A549 (cell line): ENCODE measurements at regions not wholly inside any gene's neighbourhood (a gene's known extent, or its start where the extent isn't known, plus 50 kb on each side); places are given as distances from the start of the nearest gene placed in this dataset.

Source experiments
- ATAC-seq, 2 experiments: fragments of 200-7000 bp in 1 of 2; fragments of >200 bp in 1 of 2; cut with Nextera tagmentation in 1 of 2; cut with Tn5 transposase in 1 of 2; 3 replicates each; pipeline versions ENCODE4 v1.8.0 to v1.9.1; 2018 to 2020; ENCODE audit warnings: mild to moderate bottlenecking in 1 of 2, moderate library complexity in 1 of 2
- CTCF ChIA-PET: fragments of 300-600 bp; sonication (Branson Sonifier 250); formaldehyde crosslinking; extraction: SDS; loops from one replicate; lab custom pipeline; 2021; ENCODE audit warnings: antibody characterized with exemption, inconsistent platforms; lab: Yijun Ruan, JAX
- POLR2A ChIA-PET: fragments of 350-600 bp; formaldehyde crosslinking; extraction: SDS; loops from one replicate; lab custom pipeline; 2021; ENCODE audit warnings: antibody characterized with exemption, inconsistent platforms; lab: Yijun Ruan, JAX
- DNase-seq, 2 experiments: peaks; one replicate each; pipeline versions ENCODE4 v3.0.0 to v3.0.0-alpha.2; 2011 to 2016; ENCODE audit warnings: low read depth in 1 of 2, low spot score in 1 of 2
- FAIRE-seq: peaks from 2 replicates; lab custom pipeline; 2011; peaks lifted over from hg19 to GRCh38; lab: Jason Lieb, UNC
- H3K27ac ChIP-seq, 2 experiments: fragments of >200 bp; sonication (Bioruptor Twin); formaldehyde crosslinking; 3 replicates each; pipeline ENCODE4 v1.5.1; 2016 to 2017
- H3K4me1 ChIP-seq: fragments of >200 bp; sonication (Bioruptor Twin); formaldehyde crosslinking; 3 replicates; pipeline ENCODE4 v1.6.1; 2016
- H3K4me2 ChIP-seq: fragments of >200 bp; sonication (Bioruptor Twin); formaldehyde crosslinking; 3 replicates; pipeline ENCODE4 v1.6.1; 2016
- H3K4me3 ChIP-seq: fragments of >200 bp; sonication (Bioruptor Twin); formaldehyde crosslinking; 3 replicates; pipeline ENCODE4 v1.5.1; 2016
- H3K9me3 ChIP-seq: fragments of >200 bp; sonication (Bioruptor Twin); formaldehyde crosslinking; 3 replicates; pipeline ENCODE4 v1.6.1; 2016
- ATOH8 ChIP-seq: fragments of 250-450 bp; sonication (Bioruptor Pico); IDR thresholded peaks from 2 replicates; pipeline ENCODE4 v1.5.0; 2020; ENCODE audit warnings: low read depth, mild to moderate bottlenecking, moderate library complexity
- CEBPB ChIP-seq, 2 experiments: fragments of >200 bp in 1 of 2; sonication (Bioruptor Twin) in 1 of 2; formaldehyde crosslinking in 1 of 2; IDR thresholded peaks; 2 replicates each; pipeline ENCODE4 v1.6.1; 2012 to 2016
- CHD4 ChIP-seq: fragments of 200-600 bp; sonication (generic); IDR thresholded peaks from 2 replicates; pipeline ENCODE4 v1.6.1; 2016; ENCODE audit warnings: antibody characterized with exemption, mild to moderate bottlenecking, borderline replicate concordance
- GATA3 ChIP-seq: IDR thresholded peaks from 2 replicates; pipeline ENCODE4 v1.6.1; 2012; ENCODE audit warnings: borderline replicate concordance
- HDAC2 ChIP-seq: fragments of 200-600 bp; sonication (generic); IDR thresholded peaks from 2 replicates; pipeline ENCODE4 v1.6.1; 2016
- HEYL ChIP-seq: fragments of 250-450 bp; sonication (Bioruptor Pico); IDR thresholded peaks from 2 replicates; pipeline ENCODE4 v1.8.0; 2021; ENCODE audit warnings: mild to moderate bottlenecking, moderate library complexity
- HOXB13 ChIP-seq: fragments of 250-450 bp; sonication (Bioruptor Pico); IDR thresholded peaks from 2 replicates; pipeline ENCODE4 v1.5.0; 2020; ENCODE audit warnings: low read depth, mild to moderate bottlenecking, moderate library complexity
- JUN ChIP-seq, 2 experiments: fragments of >200 bp; sonication (Bioruptor Twin); formaldehyde crosslinking; IDR thresholded peaks; 2 replicates in 1 of 2; 3 replicates in 1 of 2; pipeline ENCODE4 v1.6.1; 2016 to 2017
- JUNB ChIP-seq: fragments of >200 bp; sonication (Bioruptor Twin); formaldehyde crosslinking; IDR thresholded peaks from 2 replicates; pipeline ENCODE4 v1.6.1; 2016
- MAFK ChIP-seq: fragments of 450-650 bp; IDR thresholded peaks from 2 replicates; pipeline ENCODE4 v1.6.1; 2014; ENCODE audit not compliant: partially characterized antibody
- MAX ChIP-seq: IDR thresholded peaks from 2 replicates; pipeline ENCODE4 v1.6.1; 2012
- MAZ ChIP-seq: fragments of 150-350 bp; IDR thresholded peaks from 2 replicates; pipeline ENCODE4 v1.6.1; 2014; ENCODE audit warnings: antibody characterized with exemption, low read depth, low read length, borderline replicate concordance
- NFE2L2 ChIP-seq: fragments of 150-350 bp; conservative IDR thresholded peaks from 2 replicates; pipeline ENCODE4 v1.6.1; 2014; ENCODE audit warnings: low read length
- POLR2A ChIP-seq: IDR thresholded peaks from 2 replicates; pipeline ENCODE4 v1.6.1; 2012; ENCODE audit warnings: mild to moderate bottlenecking, low read length
- POLR2AphosphoS2 ChIP-seq: conservative IDR thresholded peaks from 2 replicates; pipeline ENCODE4 v1.6.1; 2012; ENCODE audit warnings: low read length, improper control_type of control experiment, inconsistent platforms
- REST ChIP-seq: fragments of 200-600 bp; sonication (generic); IDR thresholded peaks from 2 replicates; pipeline ENCODE4 v1.6.1; 2016; ENCODE audit warnings: antibody characterized with exemption, mild to moderate bottlenecking, moderate library complexity
- RFX5 ChIP-seq: fragments of 450-650 bp; IDR thresholded peaks from 2 replicates; pipeline ENCODE4 v1.7.1; 2014; ENCODE audit warnings: antibody characterized with exemption, mild to moderate bottlenecking, moderate library complexity
- TFCP2L1 ChIP-seq: fragments of 250-450 bp; sonication (Bioruptor Pico); IDR thresholded peaks from 2 replicates; pipeline ENCODE4 v1.5.0; 2021; ENCODE audit warnings: mild to moderate bottlenecking
- TP53 ChIP-seq: fragments of 250-450 bp; sonication (Bioruptor Pico); IDR thresholded peaks from 2 replicates; pipeline ENCODE4 v1.5.0; 2021; ENCODE audit warnings: mild to moderate bottlenecking, moderate library complexity
- ZC3H11A ChIP-seq: fragments of 450-650 bp; IDR thresholded peaks from 2 replicates; pipeline ENCODE4 v1.6.1; 2014; ENCODE audit warnings: antibody characterized with exemption, mild to moderate bottlenecking
- WGBS: methylation state at CpG from one replicate; pipeline ENCODE4 v1.1.6; 2017; ENCODE audit errors: missing lambda C conversion rate; 5-methylcytosine and 5-hydroxymethylcytosine counted together
- TF ChIP-seq, protein P1 (sequence below): fragments of 450-650 bp; IDR thresholded peaks from 2 replicates; pipeline ENCODE4 v1.6.1; 2014; ENCODE audit warnings: antibody characterized with exemption
- TF ChIP-seq, protein P2 (sequence below): fragments of >200 bp; sonication (Bioruptor Twin); formaldehyde crosslinking; IDR thresholded peaks from 3 replicates; pipeline ENCODE4 v1.5.1; 2016

- CTCF ChIA-PET, result interaction anchor here (0.7 kb wide), 1 partner anchor 32 kb away, joined by 3 read pairs; no protein-coding TSS in a partner anchor
- ATAC-seq (no peak), DNase-seq (no peak), FAIRE-seq (no peak)
- no peaks in the 10 kb centered on the region for H3K4me1 ChIP-seq
- no peak overlapping the region for H3K4me2 ChIP-seq
- H3K27ac ChIP-seq, result no peak overlapping the region
- TF ChIP-seq TFCP2L1 (CRISPR knock-in tag) (no peak), HOXB13 (CRISPR knock-in tag) (no peak), MAZ (no peak), NFE2L2 (no peak)
- H3K9me3 ChIP-seq, result no peaks in the 10 kb centered on the region; the same call in 2 of the 3 replicates
- 10% methylated on average over 7 of the region's 7 CpGs for WGBS
- H3K4me3 ChIP-seq, result no peak overlapping the region
- POLR2A ChIA-PET, result no interaction called here
Measured at GRCh38 chr16:9511389-9511788, 419.9 kb downstream of the HAPSTR1 start.

GRCh38 chr16:9516444-9516843 lies 425.0 kb downstream of the HAPSTR1 start:
- WGBS, result 7% methylated on average over 3 of the region's 3 CpGs
- ChIA-PET POLR2A (no interaction called here), CTCF (no interaction called here)
- ATAC-seq (no peak), FAIRE-seq (no peak), DNase-seq (no peak)
- Histone ChIP-seq H3K9me3 (no peaks in the 10 kb centered on the region; the same call in 2 of the 3 replicates), H3K27ac (no peak overlapping the region), H3K4me2 (no peak overlapping the region), H3K4me1 (no peaks in the 10 kb centered on the region), H3K4me3 (no peak overlapping the region)
- TF ChIP-seq ATOH8 (CRISPR knock-in tag) (no peak), MAFK (peak; percentile 55)

DNA sequence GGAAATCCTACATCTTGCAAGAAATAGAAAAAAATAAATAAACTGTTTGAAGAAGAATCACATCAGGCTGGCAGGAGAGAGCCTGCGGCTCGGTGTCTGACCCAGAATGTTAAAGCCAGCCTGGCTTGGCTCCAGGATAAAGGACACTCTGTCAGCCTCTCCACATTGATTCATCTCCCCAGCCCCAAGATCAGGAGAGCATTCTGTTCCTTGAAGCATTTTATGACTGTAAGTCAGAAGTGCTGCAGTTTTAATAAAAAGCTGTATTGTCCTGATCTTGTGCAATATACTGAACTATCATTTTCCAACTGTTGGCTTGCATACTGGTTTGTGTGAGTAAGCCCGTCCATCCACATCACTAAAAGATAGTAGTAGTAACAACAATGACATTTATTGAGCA lies 426.6 kb downstream of the HAPSTR1 start:
- FAIRE-seq (no peak), ATAC-seq (no peak), DNase-seq (no peak)
- TF ChIP-seq NFE2L2, result no peak
- TF ChIP-seq JUN (IDR thresholded peaks at IDR 0.05), result no peak
- no peak for TF ChIP-seq POLR2AphosphoS2
- no peak for TF ChIP-seq TP53 (CRISPR knock-in tag)
- TF ChIP-seq ZC3H11A, result no peak
- TF ChIP-seq HEYL (CRISPR knock-in tag), result no peak
- TF ChIP-seq, protein P1, sequence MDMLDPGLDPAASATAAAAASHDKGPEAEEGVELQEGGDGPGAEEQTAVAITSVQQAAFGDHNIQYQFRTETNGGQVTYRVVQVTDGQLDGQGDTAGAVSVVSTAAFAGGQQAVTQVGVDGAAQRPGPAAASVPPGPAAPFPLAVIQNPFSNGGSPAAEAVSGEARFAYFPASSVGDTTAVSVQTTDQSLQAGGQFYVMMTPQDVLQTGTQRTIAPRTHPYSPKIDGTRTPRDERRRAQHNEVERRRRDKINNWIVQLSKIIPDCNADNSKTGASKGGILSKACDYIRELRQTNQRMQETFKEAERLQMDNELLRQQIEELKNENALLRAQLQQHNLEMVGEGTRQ, result no peak
- TF ChIP-seq CEBPB (IDR thresholded peaks at IDR 0.05), result no peak
- no peaks in the 10 kb centered on the region for H3K4me1 ChIP-seq
- H3K9me3 ChIP-seq, result no peaks in the 10 kb centered on the region
- CTCF ChIA-PET, result no interaction called here
- WGBS, result 2% methylated on average over 3 of the region's 3 CpGs
- H3K4me3 ChIP-seq, result no peak overlapping the region
- H3K27ac ChIP-seq, result no peak overlapping the region
- POLR2A ChIA-PET, result no interaction called here
- no peak overlapping the region for H3K4me2 ChIP-seq

DNA sequence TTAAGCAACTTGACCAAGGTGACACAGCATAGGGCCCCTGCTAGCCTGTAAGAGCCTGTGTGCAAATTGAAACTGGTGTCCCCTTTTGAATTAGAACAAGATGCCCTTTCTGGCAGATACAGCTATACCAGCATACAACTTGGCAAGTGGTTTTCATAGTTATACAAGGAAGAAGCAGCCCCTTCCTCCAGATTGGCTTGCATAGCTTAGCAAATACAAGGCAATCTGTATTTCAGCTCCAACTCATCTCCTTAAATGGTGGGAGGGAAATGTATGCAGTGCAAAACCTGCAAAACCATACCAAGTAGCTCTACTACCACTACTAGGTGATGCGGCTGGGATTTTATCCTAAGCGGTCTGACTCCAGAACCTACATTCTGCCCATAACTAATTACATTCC lies 427.1 kb downstream of the HAPSTR1 start:
- FAIRE-seq (no peak), ATAC-seq (no peak), DNase-seq (no peak)
- ChIA-PET CTCF (no interaction called here), POLR2A (no interaction called here)
- H3K9me3 ChIP-seq, result no peaks in the 10 kb centered on the region
- no peak overlapping the region for H3K4me2 ChIP-seq
- H3K4me1 ChIP-seq, result no peaks in the 10 kb centered on the region
- H3K4me3 ChIP-seq, result no peak overlapping the region
- H3K27ac ChIP-seq, result no peak overlapping the region
- WGBS, result 92% methylated on average over 2 of the region's 2 CpGs
- TF ChIP-seq, protein P1, result no peak
- no peak for TF ChIP-seq HEYL (CRISPR knock-in tag)
- TF ChIP-seq RFX5, result no peak
- TF ChIP-seq, protein P2, sequence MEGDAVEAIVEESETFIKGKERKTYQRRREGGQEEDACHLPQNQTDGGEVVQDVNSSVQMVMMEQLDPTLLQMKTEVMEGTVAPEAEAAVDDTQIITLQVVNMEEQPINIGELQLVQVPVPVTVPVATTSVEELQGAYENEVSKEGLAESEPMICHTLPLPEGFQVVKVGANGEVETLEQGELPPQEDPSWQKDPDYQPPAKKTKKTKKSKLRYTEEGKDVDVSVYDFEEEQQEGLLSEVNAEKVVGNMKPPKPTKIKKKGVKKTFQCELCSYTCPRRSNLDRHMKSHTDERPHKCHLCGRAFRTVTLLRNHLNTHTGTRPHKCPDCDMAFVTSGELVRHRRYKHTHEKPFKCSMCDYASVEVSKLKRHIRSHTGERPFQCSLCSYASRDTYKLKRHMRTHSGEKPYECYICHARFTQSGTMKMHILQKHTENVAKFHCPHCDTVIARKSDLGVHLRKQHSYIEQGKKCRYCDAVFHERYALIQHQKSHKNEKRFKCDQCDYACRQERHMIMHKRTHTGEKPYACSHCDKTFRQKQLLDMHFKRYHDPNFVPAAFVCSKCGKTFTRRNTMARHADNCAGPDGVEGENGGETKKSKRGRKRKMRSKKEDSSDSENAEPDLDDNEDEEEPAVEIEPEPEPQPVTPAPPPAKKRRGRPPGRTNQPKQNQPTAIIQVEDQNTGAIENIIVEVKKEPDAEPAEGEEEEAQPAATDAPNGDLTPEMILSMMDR, result no peak
- TF ChIP-seq GATA3, result no peak
- TF ChIP-seq POLR2A, result no peak
- TF ChIP-seq CHD4, result no peak
- TF ChIP-seq HDAC2, result no peak
- TF ChIP-seq MAX, result no peak
- no peak for TF ChIP-seq HOXB13 (CRISPR knock-in tag)
- TF ChIP-seq JUN (IDR thresholded peaks at IDR 0.05), result no peak
- TF ChIP-seq REST, result no peak
- TF ChIP-seq CEBPB (IDR thresholded peaks at IDR 0.05), result no peak
- no peak for TF ChIP-seq TP53 (CRISPR knock-in tag)
- TF ChIP-seq JUNB, result no peak
- TF ChIP-seq ATOH8 (CRISPR knock-in tag), result no peak
